ENCODE measurements at regions not wholly inside any gene's neighbourhood (a gene's known extent, or its start where the extent isn't known, plus 50 kb on each side); places are given as distances from the start of the nearest gene placed in this dataset.

- intact Hi-C loops (cut with DNase I): no loop called here
- Histone ChIP-seq H3K4me3 (no peak overlapping the region), H3K4me1 (no peaks in the 10 kb centered on the region), H3K27me3 (ENCODE audit: low read depth) (no peaks in the 10 kb centered on the region), H3K36me3 (no peaks in the 10 kb centered on the region), H3K27ac (no peak overlapping the region), H3K9me3 (no peaks in the 10 kb centered on the region)
- DNase-seq (no peak), ATAC-seq (no peak)
- TF ChIP-seq CTCF (IDR thresholded peaks at IDR 0.05): no peak
These were observed 171.6 kb upstream of the EGFLAM start for GRCh38 chr5:38086777-38087176.

- H3K4me3 ChIP-seq: no peak overlapping the region
- no peak for TF ChIP-seq CTCF (IDR thresholded peaks at IDR 0.05)
- no peaks in the 10 kb centered on the region for H3K36me3 ChIP-seq
- ATAC-seq (no peak), DNase-seq (no peak)
- H3K27ac ChIP-seq: no peak overlapping the region
- intact Hi-C loops (cut with DNase I): no loop called here
- H3K4me1 ChIP-seq: no peaks in the 10 kb centered on the region
- no peaks in the 10 kb centered on the region for H3K9me3 ChIP-seq
- H3K27me3 ChIP-seq (ENCODE audit: low read depth): no peaks in the 10 kb centered on the region
These were observed 178.5 kb upstream of the EGFLAM start for GRCh38 chr5:38079620-38080402.

GRCh38 chr5:38078161-38078560 is 180.2 kb upstream of the EGFLAM start:
- no peak for TF ChIP-seq CTCF (IDR thresholded peaks at IDR 0.05)

GRCh38 chr5:38077652-38078051 is 180.7 kb upstream of the EGFLAM start:
- no peaks in the 10 kb centered on the region for H3K9me3 ChIP-seq
- no peaks in the 10 kb centered on the region for H3K27me3 ChIP-seq (ENCODE audit: low read depth)
- intact Hi-C loops (cut with DNase I): no loop called here
- no peaks in the 10 kb centered on the region for H3K36me3 ChIP-seq
- H3K4me3 ChIP-seq: no peak overlapping the region
- ATAC-seq (no peak), DNase-seq (no peak)
- H3K27ac ChIP-seq: no peak overlapping the region
- H3K4me1 ChIP-seq: no peaks in the 10 kb centered on the region
- TF ChIP-seq CTCF (IDR thresholded peaks at IDR 0.05): no peak

More at GRCh38 chr5:38078161-38078560, 180.2 kb upstream of the EGFLAM start:
- Histone ChIP-seq H3K4me1 (no peaks in the 10 kb centered on the region), H3K4me3 (no peak overlapping the region), H3K27ac (no peak overlapping the region), H3K36me3 (no peaks in the 10 kb centered on the region), H3K27me3 (ENCODE audit: low read depth) (no peaks in the 10 kb centered on the region), H3K9me3 (no peaks in the 10 kb centered on the region)
- DNase-seq: no peak
- intact Hi-C loops (cut with DNase I): no loop called here
- no peak for ATAC-seq

- H3K27ac ChIP-seq: no peak overlapping the region
- DNase-seq (no peak), ATAC-seq (no peak)
- intact Hi-C loops (cut with DNase I): no loop called here
- TF ChIP-seq CTCF (IDR thresholded peaks at IDR 0.05): no peak
- no peak overlapping the region for H3K4me3 ChIP-seq
- H3K9me3 ChIP-seq: no peaks in the 10 kb centered on the region
- H3K4me1 ChIP-seq: no peaks in the 10 kb centered on the region
- no peaks in the 10 kb centered on the region for H3K36me3 ChIP-seq
- no peaks in the 10 kb centered on the region for H3K27me3 ChIP-seq (ENCODE audit: low read depth)
These were observed 186.3 kb upstream of the EGFLAM start for GRCh38 chr5:38071831-38072694.
